GM12878 (cell line): ENCODE measurements at regions not wholly inside any gene's neighbourhood (a gene's known extent, or its start where the extent isn't known, plus 50 kb on each side); places are given as distances from the start of the nearest gene placed in this dataset.

Experiments used
- ATAC-seq: fragments of 200-7000 bp; cut with Tn5 transposase; 3 replicates; pipeline ENCODE4 v1.9.1; 2020; ENCODE audit warnings: mild to moderate bottlenecking, moderate library complexity
- BruUV-seq: library from RNA; stranded (reverse); fragments of 400-500 nt; replicated peaks from 2 replicates; lab custom pipeline; 2021; lab: Mats Ljungman, UMichigan
- CTCF ChIA-PET: fragments of 300-600 bp; sonication (Branson Sonifier 250); formaldehyde crosslinking; extraction: SDS; loops from one replicate; lab custom pipeline; 2021; ENCODE audit warnings: inconsistent platforms; lab: Yijun Ruan, JAX
- POLR2A ChIA-PET: fragments of 350-600 bp; formaldehyde crosslinking; extraction: SDS; loops from one replicate; lab custom pipeline; 2021; ENCODE audit warnings: inconsistent platforms; lab: Charles Lee
- RAD21 ChIA-PET: fragments of 300-600 bp; sonication (Branson Sonifier 250); formaldehyde crosslinking; loops from one replicate; lab custom pipeline; 2023; ENCODE audit warnings: antibody characterized with exemption; ENCODE audit not compliant: unreplicated experiment; lab: Charles Lee
- SMC1A ChIA-PET: fragments of 300-600 bp; sonication (Branson Sonifier 250); formaldehyde crosslinking; loops from one replicate; lab custom pipeline; 2023; ENCODE audit not compliant: unreplicated experiment, uncharacterized antibody; lab: Charles Lee
- DNase-seq: peaks from one replicate; pipeline ENCODE4 v3.0.0-alpha.2; 2011; ENCODE audit warnings: low read depth, low spot score
- FAIRE-seq: peaks from 3 replicates; lab custom pipeline; 2011; peaks lifted over from hg19 to GRCh38; lab: Jason Lieb, UNC
- H2AFZ ChIP-seq: 2 replicates; pipeline ENCODE4 v1.6.0; 2011; ENCODE audit warnings: low read depth, low read length, control low read depth; ENCODE audit not compliant: control insufficient read depth
- H3K27ac ChIP-seq: 2 replicates; pipeline ENCODE4 v1.5.1; 2011; ENCODE audit warnings: control low read depth; ENCODE audit not compliant: control insufficient read depth, insufficient read depth
- H3K27me3 ChIP-seq, 2 experiments: replicated peaks in 1 of 2; 2 replicates each; pipeline versions ENCODE4 v1.6.0 to v1.6.1; 2011; ENCODE audit warnings: low read length in 1 of 2; ENCODE audit not compliant: control insufficient read depth in 2 of 2, insufficient read depth in 2 of 2
- H3K36me3 ChIP-seq, 2 experiments: 2 replicates each; pipeline ENCODE4 v1.5.1; 2011; ENCODE audit warnings: low read length in 1 of 2; ENCODE audit not compliant: control insufficient read depth in 2 of 2, insufficient read depth in 2 of 2
- H3K4me1 ChIP-seq: 2 replicates; pipeline ENCODE4 v1.6.1; 2011; ENCODE audit warnings: mild to moderate bottlenecking, low read length, moderate library complexity, mixed read lengths; ENCODE audit not compliant: control insufficient read depth, insufficient read depth
- H3K4me2 ChIP-seq: 2 replicates; pipeline ENCODE4 v1.6.0; 2011; ENCODE audit warnings: control low read depth; ENCODE audit not compliant: control insufficient read depth, insufficient read depth
- H3K4me3 ChIP-seq: fragments of 200-600 bp; sonication (generic); 2 replicates; pipeline ENCODE4 v1.5.1; 2016
- H3K79me2 ChIP-seq: 2 replicates; pipeline ENCODE4 v1.6.0; 2011; ENCODE audit warnings: low read length; ENCODE audit not compliant: control insufficient read depth, insufficient read depth
- H3K9ac ChIP-seq: 2 replicates; pipeline ENCODE4 v1.8.0; 2011; ENCODE audit warnings: low read length, control low read depth, mixed read lengths; ENCODE audit not compliant: control insufficient read depth, insufficient read depth
- H3K9me3 ChIP-seq: replicated peaks from 3 replicates; pipeline ENCODE4 v1.5.1; 2011; ENCODE audit warnings: mild to moderate bottlenecking, low read length; ENCODE audit not compliant: control insufficient read depth, insufficient read depth
- H4K20me1 ChIP-seq: 2 replicates; pipeline ENCODE4 v1.6.0; 2011; ENCODE audit not compliant: control insufficient read depth, insufficient read depth
- BCL3 ChIP-seq: IDR thresholded peaks from 2 replicates; pipeline ENCODE4 v1.6.1; 2011; ENCODE audit warnings: borderline replicate concordance, low read depth, mild to moderate bottlenecking, moderate library complexity, low read length; ENCODE audit not compliant: insufficient read depth, poor library complexity, severe bottlenecking
- BMI1 ChIP-seq: fragments of 450-650 bp; IDR thresholded peaks from 2 replicates; pipeline ENCODE4 v1.6.1; 2016; ENCODE audit warnings: mild to moderate bottlenecking, moderate library complexity, borderline replicate concordance
- CEBPB ChIP-seq, 2 experiments: fragments of 150-350 bp in 1 of 2; IDR thresholded peaks; 2 replicates each; pipeline ENCODE4 v1.6.1; 2012 to 2014; ENCODE audit warnings: low read depth in 2 of 2, low read length in 2 of 2, borderline replicate concordance in 1 of 2, inconsistent platforms in 1 of 2
- CHD1 ChIP-seq: IDR thresholded peaks from 2 replicates; pipeline ENCODE4 v1.6.1; 2012; ENCODE audit warnings: low read depth, low read length, improper control_type of control experiment
- CREM ChIP-seq: IDR thresholded peaks from 2 replicates; pipeline ENCODE4 v1.6.1; 2014; ENCODE audit warnings: antibody characterized with exemption, low read depth
- MTA2 ChIP-seq: fragments of 450-650 bp; IDR thresholded peaks from 2 replicates; pipeline ENCODE4 v1.6.1; 2016; ENCODE audit warnings: low read depth, mild to moderate bottlenecking, moderate library complexity
- NFIC ChIP-seq: IDR thresholded peaks from 2 replicates; pipeline ENCODE4 v1.6.1; 2012; ENCODE audit warnings: low read depth, mild to moderate bottlenecking, inconsistent platforms, low read length, moderate library complexity
- NRF1 ChIP-seq: conservative IDR thresholded peaks from 2 replicates; pipeline ENCODE4 v1.6.1; 2011; ENCODE audit warnings: mild to moderate bottlenecking, low read depth, low read length, improper control_type of control experiment
- PAX5 ChIP-seq: IDR thresholded peaks from 2 replicates; pipeline ENCODE4 v1.6.1; 2011; ENCODE audit warnings: low read depth, low read length, borderline replicate concordance
- RAD51 ChIP-seq: fragments of 450-650 bp; IDR thresholded peaks from 2 replicates; pipeline ENCODE4 v1.6.1; 2016; ENCODE audit warnings: moderate library complexity, mild to moderate bottlenecking, inconsistent platforms
- SIN3A ChIP-seq: IDR thresholded peaks from 2 replicates; pipeline ENCODE4 v1.6.1; 2012; ENCODE audit warnings: low read depth, low read length, improper control_type of control experiment
- SMAD5 ChIP-seq: IDR thresholded peaks from 2 replicates; pipeline ENCODE4 v1.6.1; 2016; ENCODE audit warnings: antibody characterized with exemption, low read depth
- SMARCA5 ChIP-seq: fragments of 450-650 bp; IDR thresholded peaks from 2 replicates; pipeline ENCODE4 v1.6.1; 2017; ENCODE audit warnings: mild to moderate bottlenecking
- SREBF1 ChIP-seq: IDR thresholded peaks from 2 replicates; pipeline ENCODE4 v1.6.1; 2012; ENCODE audit warnings: mild to moderate bottlenecking, low read length
- YY1 ChIP-seq: IDR thresholded peaks from 2 replicates; pipeline ENCODE4 v1.6.1; 2011; ENCODE audit warnings: low read depth, mild to moderate bottlenecking, low read length
- ZNF274 ChIP-seq: IDR thresholded peaks from one replicate; pipeline ENCODE4 v1.8.0; 2011; ENCODE audit not compliant: insufficient read length, insufficient read depth
- WGBS: methylation state at CpG from one replicate; pipeline ENCODE4 v1.1.6; 2016; ENCODE audit warnings: low lambda C conversion rate; ENCODE audit not compliant: insufficient replicate concordance, insufficient coverage; ENCODE audit errors: missing lambda C conversion rate; 5-methylcytosine and 5-hydroxymethylcytosine counted together
- in situ Hi-C: fragments of 300-500 bp; cut with MboI; formaldehyde crosslinking; loops from 9 replicates; pipeline ENCODE4 v1.14.3; 2018; ENCODE audit warnings: mixed read lengths
- intact Hi-C: fragments of 100-400 bp; cut with micrococcal nuclease; formaldehyde crosslinking; loops from one replicate; pipeline ENCODE4 v1.14.2; 2022; ENCODE audit not compliant: unreplicated experiment
- TF ChIP-seq, protein P1 (sequence below): fragments of 450-650 bp; IDR thresholded peaks from 2 replicates; pipeline ENCODE4 v1.6.1; 2016; ENCODE audit warnings: mild to moderate bottlenecking, moderate library complexity, borderline replicate concordance
- TF ChIP-seq, protein P2 (sequence below): fragments of 450-650 bp; IDR thresholded peaks from 2 replicates; pipeline ENCODE4 v1.6.1; 2018; ENCODE audit warnings: borderline replicate concordance, mild to moderate bottlenecking; ENCODE audit not compliant: partially characterized antibody

- no peak for TF ChIP-seq PAX5
- no peak for TF ChIP-seq SMARCA5
- TF ChIP-seq, all 136 proteins: peak for 0
Observed at GRCh38 chr4:14446904-14447303, 555.4 kb upstream of the CPEB2 start (continued).

DNA sequence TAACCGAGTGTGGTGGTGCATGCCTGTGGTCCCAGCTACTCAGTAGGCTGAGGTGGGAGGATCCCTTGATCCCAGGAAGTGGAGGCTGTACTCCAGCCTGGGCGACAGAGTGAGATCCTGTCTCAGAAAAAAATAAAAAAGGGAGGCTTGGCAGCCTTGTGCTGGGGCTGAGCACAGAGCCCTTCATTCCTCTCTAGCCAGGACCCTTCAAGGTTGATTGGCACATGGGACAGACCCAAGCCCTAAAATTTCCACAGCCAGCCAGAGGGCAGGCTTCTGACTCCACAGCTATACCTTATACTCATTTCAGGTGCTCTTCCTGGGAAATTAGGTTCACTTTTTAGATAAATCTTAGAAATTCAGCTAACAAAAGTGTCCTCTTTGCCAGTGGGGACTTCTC is 553.0 kb upstream of the CPEB2 start:
- DNase-seq (no peak), ATAC-seq (no peak), FAIRE-seq (no peak)
- 8% methylated on average over 2 of the region's 2 CpGs for WGBS
- intact Hi-C loops: no loop called here
- H3K4me1 ChIP-seq: no peaks in the 10 kb centered on the region
- POLR2A ChIA-PET: no interaction called here
- H3K36me3 ChIP-seq: no peaks in the 10 kb centered on the region
- no peak overlapping the region for H3K4me3 ChIP-seq
- no TSS peak for BruUV-seq
- RAD21 ChIA-PET: no interaction called here
- H2AFZ ChIP-seq: no peak overlapping the region
- no peak overlapping the region for H3K9ac ChIP-seq
- in situ Hi-C loops: no loop called here
- no peaks in the 10 kb centered on the region for H3K9me3 ChIP-seq
- SMC1A ChIA-PET: no interaction called here
- H3K79me2 ChIP-seq: no peaks in the 10 kb centered on the region
- CTCF ChIA-PET: no interaction called here
- H4K20me1 ChIP-seq: no peaks in the 10 kb centered on the region
- H3K27ac ChIP-seq: no peak overlapping the region
- H3K27me3 ChIP-seq: no peaks in the 10 kb centered on the region
- H3K4me2 ChIP-seq: no peak overlapping the region
- TF ChIP-seq NRF1 (no peak), BCL3 (no peak), NFIC (no peak), SMAD5 (no peak), CHD1 (no peak), BMI1 (no peak), MTA2 (no peak), CREM (no peak), YY1 (no peak), CEBPB (IDR thresholded peaks at IDR 0.05; ENCODE audit: borderline replicate concordance in 1 of 2, low read depth in 2 of 2, low read length in 2 of 2) (no peak), SREBF1 (no peak), ZNF274 (no peak), SIN3A (no peak), RAD51 (no peak)
- TF ChIP-seq, protein P1, sequence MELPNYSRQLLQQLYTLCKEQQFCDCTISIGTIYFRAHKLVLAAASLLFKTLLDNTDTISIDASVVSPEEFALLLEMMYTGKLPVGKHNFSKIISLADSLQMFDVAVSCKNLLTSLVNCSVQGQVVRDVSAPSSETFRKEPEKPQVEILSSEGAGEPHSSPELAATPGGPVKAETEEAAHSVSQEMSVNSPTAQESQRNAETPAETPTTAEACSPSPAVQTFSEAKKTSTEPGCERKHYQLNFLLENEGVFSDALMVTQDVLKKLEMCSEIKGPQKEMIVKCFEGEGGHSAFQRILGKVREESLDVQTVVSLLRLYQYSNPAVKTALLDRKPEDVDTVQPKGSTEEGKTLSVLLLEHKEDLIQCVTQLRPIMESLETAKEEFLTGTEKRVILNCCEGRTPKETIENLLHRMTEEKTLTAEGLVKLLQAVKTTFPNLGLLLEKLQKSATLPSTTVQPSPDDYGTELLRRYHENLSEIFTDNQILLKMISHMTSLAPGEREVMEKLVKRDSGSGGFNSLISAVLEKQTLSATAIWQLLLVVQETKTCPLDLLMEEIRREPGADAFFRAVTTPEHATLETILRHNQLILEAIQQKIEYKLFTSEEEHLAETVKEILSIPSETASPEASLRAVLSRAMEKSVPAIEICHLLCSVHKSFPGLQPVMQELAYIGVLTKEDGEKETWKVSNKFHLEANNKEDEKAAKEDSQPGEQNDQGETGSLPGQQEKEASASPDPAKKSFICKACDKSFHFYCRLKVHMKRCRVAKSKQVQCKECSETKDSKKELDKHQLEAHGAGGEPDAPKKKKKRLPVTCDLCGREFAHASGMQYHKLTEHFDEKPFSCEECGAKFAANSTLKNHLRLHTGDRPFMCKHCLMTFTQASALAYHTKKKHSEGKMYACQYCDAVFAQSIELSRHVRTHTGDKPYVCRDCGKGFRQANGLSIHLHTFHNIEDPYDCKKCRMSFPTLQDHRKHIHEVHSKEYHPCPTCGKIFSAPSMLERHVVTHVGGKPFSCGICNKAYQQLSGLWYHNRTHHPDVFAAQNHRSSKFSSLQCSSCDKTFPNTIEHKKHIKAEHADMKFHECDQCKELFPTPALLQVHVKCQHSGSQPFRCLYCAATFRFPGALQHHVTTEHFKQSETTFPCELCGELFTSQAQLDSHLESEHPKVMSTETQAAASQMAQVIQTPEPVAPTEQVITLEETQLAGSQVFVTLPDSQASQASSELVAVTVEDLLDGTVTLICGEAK: no peak
- TF ChIP-seq, protein P2, sequence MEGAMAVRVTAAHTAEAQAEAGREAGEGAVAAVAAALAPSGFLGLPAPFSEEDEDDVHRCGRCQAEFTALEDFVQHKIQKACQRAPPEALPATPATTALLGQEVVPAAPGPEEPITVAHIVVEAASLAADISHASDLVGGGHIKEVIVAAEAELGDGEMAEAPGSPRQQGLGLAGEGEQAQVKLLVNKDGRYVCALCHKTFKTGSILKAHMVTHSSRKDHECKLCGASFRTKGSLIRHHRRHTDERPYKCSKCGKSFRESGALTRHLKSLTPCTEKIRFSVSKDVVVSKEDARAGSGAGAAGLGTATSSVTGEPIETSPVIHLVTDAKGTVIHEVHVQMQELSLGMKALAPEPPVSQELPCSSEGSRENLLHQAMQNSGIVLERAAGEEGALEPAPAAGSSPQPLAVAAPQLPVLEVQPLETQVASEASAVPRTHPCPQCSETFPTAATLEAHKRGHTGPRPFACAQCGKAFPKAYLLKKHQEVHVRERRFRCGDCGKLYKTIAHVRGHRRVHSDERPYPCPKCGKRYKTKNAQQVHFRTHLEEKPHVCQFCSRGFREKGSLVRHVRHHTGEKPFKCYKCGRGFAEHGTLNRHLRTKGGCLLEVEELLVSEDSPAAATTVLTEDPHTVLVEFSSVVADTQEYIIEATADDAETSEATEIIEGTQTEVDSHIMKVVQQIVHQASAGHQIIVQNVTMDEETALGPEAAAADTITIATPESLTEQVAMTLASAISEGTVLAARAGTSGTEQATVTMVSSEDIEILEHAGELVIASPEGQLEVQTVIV: no peak
